Endodermal cell (in vitro differentiated cells): ENCODE measurements at regions not wholly inside any gene's neighbourhood (a gene's known extent, or its start where the extent isn't known, plus 50 kb on each side); places are given as distances from the start of the nearest gene placed in this dataset.
"Not testable (repeated sequence)": the region's sequence is repeated elsewhere in the genome, so short reads cannot be mapped to it uniquely, and the experiment has no call there.

Source experiments
- DNase-seq: peaks from one replicate; pipeline ENCODE4 v3.0.0-alpha.2; 2017
- H3K27ac ChIP-seq: 2 replicates; pipeline ENCODE4 v1.5.1; 2013; ENCODE audit warnings: mild to moderate bottlenecking, low read depth, low read length, moderate library complexity
- H3K27me3 ChIP-seq: 2 replicates; pipeline ENCODE4 v1.6.1; 2013; ENCODE audit warnings: mild to moderate bottlenecking, low read length, moderate library complexity; ENCODE audit not compliant: insufficient read depth, control insufficient read depth, poor library complexity, severe bottlenecking
- H3K36me3 ChIP-seq: 2 replicates; pipeline ENCODE4 v1.7.0; 2013; ENCODE audit warnings: mild to moderate bottlenecking, low read length, moderate library complexity; ENCODE audit not compliant: control insufficient read depth, insufficient read depth
- H3K4me1 ChIP-seq: one replicate; pipeline ENCODE4 v1.7.0; 2013; ENCODE audit warnings: low read length; ENCODE audit not compliant: control insufficient read depth, insufficient read depth
- H3K4me3 ChIP-seq: 2 replicates; pipeline ENCODE4 v1.5.1; 2013; ENCODE audit warnings: mild to moderate bottlenecking, low read length, moderate library complexity
- H3K9ac ChIP-seq: 2 replicates; pipeline ENCODE4 v1.6.1; 2013; ENCODE audit warnings: mild to moderate bottlenecking, low read length, moderate library complexity; ENCODE audit not compliant: poor library complexity, severe bottlenecking; ENCODE audit errors: extremely low read depth
- H3K9me3 ChIP-seq: 2 replicates; pipeline ENCODE4 v1.6.1; 2013; ENCODE audit warnings: mild to moderate bottlenecking, low read length, moderate library complexity; ENCODE audit not compliant: control insufficient read depth
- H3K27ac Mint-ChIP-seq: 2 replicates; pipeline ENCODE4 v1.8.0; 2020; ENCODE audit warnings: mixed read lengths
- H3K27me3 Mint-ChIP-seq: 2 replicates; pipeline ENCODE4 v1.8.0; 2021; ENCODE audit warnings: mild to moderate bottlenecking, mixed read lengths; ENCODE audit not compliant: insufficient read depth
- H3K36me3 Mint-ChIP-seq: 2 replicates; pipeline ENCODE4 v1.8.0; 2020; ENCODE audit warnings: low read depth, mixed read lengths
- H3K4me1 Mint-ChIP-seq: 2 replicates; pipeline ENCODE4 v1.8.0; 2020; ENCODE audit warnings: mixed read lengths
- H3K4me3 Mint-ChIP-seq: 2 replicates; pipeline ENCODE4 v1.8.0; 2020; ENCODE audit warnings: mild to moderate bottlenecking, moderate library complexity, mixed read lengths
- H3K9me3 Mint-ChIP-seq: 2 replicates; pipeline ENCODE4 v1.8.0; 2020; ENCODE audit warnings: mild to moderate bottlenecking, mixed read lengths
- WGBS, 2 experiments: methylation state at CpG; one replicate each; pipeline versions ENCODE4 v1.1.5 to v1.1.7; 2013; ENCODE audit warnings: missing lambda C conversion rate in 2 of 2, mixed read lengths in 1 of 2; ENCODE audit not compliant: insufficient coverage in 1 of 2, insufficient read length in 1 of 2; 5-methylcytosine and 5-hydroxymethylcytosine counted together
- TF ChIP-seq, protein P1 (sequence below): fragments of 200-600 bp; sonication (generic); conservative IDR thresholded peaks from 2 replicates; pipeline ENCODE4 v1.5.0; 2021; ENCODE audit warnings: antibody characterized with exemption, mild to moderate bottlenecking

DNA sequence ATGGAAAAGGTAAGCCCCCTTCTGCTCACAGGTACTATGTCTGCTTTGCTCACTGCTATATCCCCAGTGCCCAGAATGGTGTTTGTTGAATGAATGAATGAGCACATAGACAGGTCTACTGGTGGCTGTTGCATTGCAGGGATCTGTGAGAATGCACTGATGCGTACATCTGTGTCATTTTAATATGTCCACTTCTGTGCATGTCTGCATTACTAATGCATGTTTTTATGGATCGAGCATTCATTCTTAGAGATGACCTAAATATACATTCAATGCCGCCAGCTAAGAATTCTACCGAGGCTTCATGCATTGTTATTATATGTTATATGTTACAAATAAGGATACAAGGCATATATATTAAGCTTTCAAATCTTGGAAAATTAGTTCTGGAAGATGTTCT is 73.8 kb downstream of the SPRING1 start:
- Histone ChIP-seq H3K4me3 (no peak overlapping the region), H3K9ac (no peak overlapping the region), H3K4me1 (peaks cover 4% of the 10 kb centered on the region), H3K36me3 (no peaks in the 10 kb centered on the region), H3K27me3 (no peaks in the 10 kb centered on the region), H3K9me3 (no peaks in the 10 kb centered on the region), H3K27ac (no peak overlapping the region)
- Mint-ChIP-seq H3K4me3 (no peak overlapping the region), H3K9me3 (peaks cover 4% of the 10 kb centered on the region), H3K27ac (no peak overlapping the region), H3K36me3 (no peaks in the 10 kb centered on the region), H3K27me3 (peaks cover 4% of the 10 kb centered on the region), H3K4me1 (peaks cover 16% of the 10 kb centered on the region)
- WGBS, 2 experiments = 98 to 100% methylated on average over 2 of the region's 4 CpGs
- DNase-seq = no peak
- TF ChIP-seq, protein P1, sequence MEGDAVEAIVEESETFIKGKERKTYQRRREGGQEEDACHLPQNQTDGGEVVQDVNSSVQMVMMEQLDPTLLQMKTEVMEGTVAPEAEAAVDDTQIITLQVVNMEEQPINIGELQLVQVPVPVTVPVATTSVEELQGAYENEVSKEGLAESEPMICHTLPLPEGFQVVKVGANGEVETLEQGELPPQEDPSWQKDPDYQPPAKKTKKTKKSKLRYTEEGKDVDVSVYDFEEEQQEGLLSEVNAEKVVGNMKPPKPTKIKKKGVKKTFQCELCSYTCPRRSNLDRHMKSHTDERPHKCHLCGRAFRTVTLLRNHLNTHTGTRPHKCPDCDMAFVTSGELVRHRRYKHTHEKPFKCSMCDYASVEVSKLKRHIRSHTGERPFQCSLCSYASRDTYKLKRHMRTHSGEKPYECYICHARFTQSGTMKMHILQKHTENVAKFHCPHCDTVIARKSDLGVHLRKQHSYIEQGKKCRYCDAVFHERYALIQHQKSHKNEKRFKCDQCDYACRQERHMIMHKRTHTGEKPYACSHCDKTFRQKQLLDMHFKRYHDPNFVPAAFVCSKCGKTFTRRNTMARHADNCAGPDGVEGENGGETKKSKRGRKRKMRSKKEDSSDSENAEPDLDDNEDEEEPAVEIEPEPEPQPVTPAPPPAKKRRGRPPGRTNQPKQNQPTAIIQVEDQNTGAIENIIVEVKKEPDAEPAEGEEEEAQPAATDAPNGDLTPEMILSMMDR = no peak

DNA sequence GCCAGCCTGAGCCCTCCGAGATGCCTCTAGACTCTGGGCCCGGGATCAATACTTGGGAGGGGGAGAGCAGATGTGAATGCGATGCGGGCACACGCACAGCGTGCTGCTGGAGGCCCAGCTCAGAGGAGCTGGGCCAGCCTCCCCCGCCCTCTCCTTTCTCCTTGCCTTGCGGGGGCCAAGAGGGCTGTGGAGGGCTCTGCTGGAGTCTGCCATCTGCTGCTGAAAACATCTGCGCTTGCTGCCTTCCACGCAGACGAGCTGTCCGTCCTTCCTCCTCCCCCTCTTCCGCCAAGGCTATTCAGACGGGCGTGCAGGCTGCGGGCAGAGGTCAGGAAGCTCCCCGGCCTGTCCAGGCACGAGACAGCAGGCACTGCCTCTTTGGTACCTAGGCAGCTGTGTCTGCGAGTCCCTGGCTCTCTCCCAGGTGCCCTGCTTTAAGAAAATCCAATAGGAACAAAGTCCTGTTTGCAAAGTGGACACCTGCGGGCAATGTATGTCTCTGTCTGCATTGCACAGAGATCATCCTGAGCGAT is 75.2 kb downstream of the SPRING1 start:
- DNase-seq = peak; percentile 67
- peaks cover 4% of the 10 kb centered on the region for H3K9me3 Mint-ChIP-seq
- peak overlapping the region; percentile 44 for H3K27ac ChIP-seq

DNA sequence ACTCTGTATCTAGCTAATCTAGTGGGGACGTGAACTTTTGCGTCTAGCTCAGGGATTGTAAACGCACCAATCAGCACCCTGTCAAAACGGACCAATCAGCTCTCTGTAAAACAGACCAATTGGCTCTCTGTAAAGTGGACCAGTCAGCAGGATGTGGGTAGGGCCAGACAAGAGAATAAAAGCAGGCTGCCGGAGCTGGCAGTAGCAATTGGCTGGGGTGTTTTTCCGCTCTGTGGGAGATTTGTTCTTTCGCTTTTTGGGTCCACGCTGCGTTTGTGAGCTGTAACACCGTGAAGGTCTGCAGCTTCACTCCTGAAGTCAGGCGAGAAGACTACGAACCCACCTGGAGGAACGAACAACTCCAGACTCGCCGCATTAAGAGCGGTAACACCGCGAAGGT is 76.5 kb downstream of the SPRING1 start:
- H3K27ac ChIP-seq = no peak overlapping the region
- Mint-ChIP-seq H3K4me3 (no peak overlapping the region), H3K27ac (no peak overlapping the region), H3K27me3 (peaks cover 4% of the 10 kb centered on the region), H3K9me3 (peaks cover 4% of the 10 kb centered on the region), H3K4me1 (peaks cover 20% of the 10 kb centered on the region), H3K36me3 (no peaks in the 10 kb centered on the region)
- H3K36me3 ChIP-seq = no peaks in the 10 kb centered on the region
- H3K27me3 ChIP-seq = no peaks in the 10 kb centered on the region
- H3K9me3 ChIP-seq = no peaks in the 10 kb centered on the region
- WGBS, 2 experiments = 94 to 95% methylated on average over 17 to 18 of the region's 18 CpGs
- no peak overlapping the region for H3K9ac ChIP-seq
- TF ChIP-seq, protein P1 = no peak
- peak; percentile 49 for DNase-seq
- H3K4me1 ChIP-seq = peaks cover 4% of the 10 kb centered on the region
- no peak overlapping the region for H3K4me3 ChIP-seq

More for the DNA sequence above, 75.2 kb downstream of the SPRING1 start:
- peaks cover 4% of the 10 kb centered on the region for H3K4me1 ChIP-seq
- H3K9ac ChIP-seq = no peak overlapping the region
- WGBS, 2 experiments = 50 to 70% methylated on average over 11 to 21 of the region's 21 CpGs
- TF ChIP-seq, protein P1 = no peak
- peaks cover 4% of the 10 kb centered on the region for H3K27me3 Mint-ChIP-seq
- H3K9me3 ChIP-seq = no peaks in the 10 kb centered on the region
- H3K27ac Mint-ChIP-seq = no peak overlapping the region
- peaks cover 20% of the 10 kb centered on the region for H3K4me1 Mint-ChIP-seq
- H3K36me3 ChIP-seq = no peaks in the 10 kb centered on the region
- no peaks in the 10 kb centered on the region for H3K36me3 Mint-ChIP-seq
- H3K4me3 Mint-ChIP-seq = no peak overlapping the region
- H3K4me3 ChIP-seq = no peak overlapping the region
- no peaks in the 10 kb centered on the region for H3K27me3 ChIP-seq

DNA sequence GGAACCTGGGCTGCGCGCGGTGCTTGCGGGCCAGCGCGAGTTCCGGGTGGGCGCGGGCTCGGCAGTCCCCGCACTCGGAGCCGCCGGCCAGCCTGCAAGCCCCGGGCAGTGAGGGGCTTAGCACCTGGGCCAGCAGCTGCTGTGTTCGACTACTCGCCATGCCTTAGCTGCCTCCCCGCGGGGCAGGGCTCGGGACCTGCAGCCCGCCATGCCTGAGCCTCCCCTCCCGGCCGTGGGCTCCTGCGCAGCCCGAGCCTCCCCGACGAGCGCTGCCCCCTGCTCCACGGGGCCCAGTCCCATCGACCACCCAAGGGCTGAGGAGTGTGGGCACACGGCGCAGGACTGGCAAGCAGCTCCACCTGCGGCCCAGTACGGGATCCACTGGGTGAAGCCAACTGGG is 77.1 kb downstream of the SPRING1 start:
- H3K9ac ChIP-seq, H3K27me3 Mint-ChIP-seq, H3K27ac Mint-ChIP-seq, H3K4me3 Mint-ChIP-seq, H3K4me3 ChIP-seq, DNase-seq, H3K9me3 ChIP-seq, H3K9me3 Mint-ChIP-seq, H3K36me3 Mint-ChIP-seq, H3K27ac ChIP-seq, H3K27me3 ChIP-seq, H3K36me3 ChIP-seq, H3K4me1 ChIP-seq: not testable (repeated sequence)
- WGBS, 2 experiments = 90 to 94% methylated on average over 12 to 34 of the region's 34 CpGs
- H3K4me1 Mint-ChIP-seq = peaks cover 15% of the 10 kb centered on the region
